Right atrium auricular region (tissue), 2 donors: ENCODE measurements at regions not wholly inside any gene's neighbourhood (a gene's known extent, or its start where the extent isn't known, plus 50 kb on each side); places are given as distances from the start of the nearest gene placed in this dataset.

Experiments used
- DNase-seq: peaks from one replicate; pipeline ENCODE4 v3.0.0-alpha.2; 2019; ENCODE audit warnings: low spot score
- H3K27ac ChIP-seq, 2 donors: fragments of 200-600 bp; sonication (generic); 1 replicate in 1 of 2; 2 replicates in 1 of 2; pipeline ENCODE4 v1.5.1; 2016 to 2019
- H3K27me3 ChIP-seq, 2 donors: fragments of 200-600 bp; sonication (generic); one replicate each; pipeline versions ENCODE4 v1.5.1 to v1.6.0; 2017 to 2019
- H3K36me3 ChIP-seq: fragments of 200-600 bp; sonication (generic); one replicate; pipeline ENCODE4 v1.5.1; 2016
- H3K4me1 ChIP-seq, 2 donors: fragments of 200-600 bp; sonication (generic); one replicate each; pipeline versions ENCODE4 v1.5.1 to v1.6.0; 2017 to 2019
- H3K4me3 ChIP-seq, 2 donors: fragments of 200-600 bp; sonication (generic); 1 replicate in 1 of 2; 2 replicates in 1 of 2; pipeline ENCODE4 v1.5.1; 2017 to 2019; ENCODE audit warnings: mild to moderate bottlenecking in 1 of 2, moderate library complexity in 1 of 2
- H3K9me3 ChIP-seq, 2 donors: fragments of 200-600 bp; sonication (generic); one replicate each; pipeline ENCODE4 v1.5.1; 2019
- CTCF ChIP-seq, 2 donors: fragments of 200-600 bp; sonication (generic); IDR thresholded peaks; one replicate each; pipeline ENCODE4 v1.5.1; 2019; ENCODE audit warnings: antibody characterized with exemption in 2 of 2

GRCh38 chr14:35197015-35197414, 74.7 kb downstream of the PRORP start:
- H3K4me1 ChIP-seq: peaks cover 0 to 4% of the 10 kb centered on the region in 2 donors
- H3K27ac ChIP-seq: no peak overlapping the region
- no peaks in the 10 kb centered on the region for H3K36me3 ChIP-seq
- DNase-seq: no peak
- H3K9me3 ChIP-seq: no peaks in the 10 kb centered on the region
- no peak overlapping the region for H3K4me3 ChIP-seq
- no peaks in the 10 kb centered on the region for H3K27me3 ChIP-seq
- no peak for TF ChIP-seq CTCF (IDR thresholded peaks at IDR 0.05)

DNA sequence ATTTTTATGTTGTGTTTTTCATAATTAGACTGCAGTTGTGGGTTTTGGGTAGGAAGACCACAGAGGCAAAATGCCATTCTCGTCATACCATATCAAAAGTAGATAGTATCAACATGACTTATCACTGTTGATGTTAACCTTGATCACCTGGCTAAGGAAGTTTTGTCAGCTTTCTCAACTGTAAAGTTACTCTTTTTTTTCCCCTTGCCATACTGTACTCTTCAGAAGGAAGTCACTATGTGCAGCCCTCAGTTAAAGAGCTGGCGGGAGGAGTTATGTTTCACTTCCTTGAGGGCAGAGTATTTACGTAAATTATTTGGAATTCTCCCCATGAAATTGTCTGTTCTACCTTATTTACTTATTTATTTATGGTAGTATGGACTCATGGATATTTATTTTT, 78.7 kb downstream of the PRORP start:
- H3K36me3 ChIP-seq: no peaks in the 10 kb centered on the region
- H3K27ac ChIP-seq: no peak overlapping the region
- peaks cover 0 to 4% of the 10 kb centered on the region in 2 donors for H3K4me1 ChIP-seq

DNA sequence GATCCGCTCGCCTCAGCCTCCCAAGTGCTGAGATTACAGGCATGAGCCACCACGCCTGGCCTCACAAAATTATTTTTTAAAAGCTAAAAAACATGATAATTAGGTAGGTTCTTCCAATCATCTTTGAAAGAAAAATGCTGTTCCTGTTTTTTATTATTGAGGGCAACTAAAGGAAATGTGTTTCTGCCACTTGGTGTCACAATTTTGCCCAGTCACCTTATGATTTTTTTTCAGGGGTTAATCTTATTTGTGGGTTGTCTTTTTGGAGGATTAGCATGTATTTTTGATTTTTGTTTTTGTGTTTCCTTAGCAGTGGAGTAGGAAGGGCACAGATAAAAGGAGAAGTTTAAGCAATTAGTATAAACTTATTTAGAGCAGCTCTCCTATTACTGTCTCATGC, 79.8 kb downstream of the PRORP start:
- H3K27me3 ChIP-seq: no peaks in the 10 kb centered on the region
- H3K9me3 ChIP-seq: no peaks in the 10 kb centered on the region
- no peak for TF ChIP-seq CTCF (IDR thresholded peaks at IDR 0.05)
- no peaks in the 10 kb centered on the region for H3K36me3 ChIP-seq
- H3K27ac ChIP-seq: no peak overlapping the region
- no peak overlapping the region for H3K4me3 ChIP-seq
- no peak for DNase-seq
- no peaks in the 10 kb centered on the region for H3K4me1 ChIP-seq

More for the DNA sequence above, 78.7 kb downstream of the PRORP start:
- Histone ChIP-seq H3K9me3 (no peaks in the 10 kb centered on the region), H3K27me3 (no peaks in the 10 kb centered on the region), H3K4me3 (no peak overlapping the region)
- no peak for DNase-seq
- TF ChIP-seq CTCF (IDR thresholded peaks at IDR 0.05): no peak

GRCh38 chr14:35205737-35206136, 83.4 kb downstream of the PRORP start:
- H3K27ac ChIP-seq: no peak overlapping the region
- TF ChIP-seq CTCF (IDR thresholded peaks at IDR 0.05): no peak

DNA sequence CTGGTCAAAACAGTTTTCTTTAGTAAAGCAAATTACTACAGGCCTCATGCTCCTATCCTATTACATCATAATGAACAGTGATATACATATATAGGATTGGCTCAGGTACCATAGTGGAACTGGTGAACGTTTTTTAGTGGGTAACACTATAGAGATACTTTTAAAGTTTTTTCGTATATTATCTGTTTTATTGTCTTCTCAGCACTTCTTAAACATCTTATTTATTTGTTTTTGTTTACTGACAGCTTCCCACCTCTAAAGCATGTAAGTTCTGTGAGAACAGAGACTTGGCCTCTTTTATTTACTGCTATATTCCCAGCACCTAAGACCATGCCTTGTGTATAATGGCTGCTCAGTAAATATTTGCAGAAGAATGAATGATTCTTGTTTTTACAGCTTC, 81.1 kb upstream of the PSMA6 start:
- Histone ChIP-seq H3K4me3 (no peak overlapping the region), H3K27ac (no peak overlapping the region), H3K9me3 (no peaks in the 10 kb centered on the region), H3K4me1 (no peaks in the 10 kb centered on the region), H3K36me3 (no peaks in the 10 kb centered on the region), H3K27me3 (no peaks in the 10 kb centered on the region)
- no peak for DNase-seq
- TF ChIP-seq CTCF (IDR thresholded peaks at IDR 0.05): no peak

More at GRCh38 chr14:35205737-35206136, 83.4 kb downstream of the PRORP start:
- no peaks in the 10 kb centered on the region for H3K27me3 ChIP-seq
- no peaks in the 10 kb centered on the region for H3K36me3 ChIP-seq
- no peak overlapping the region for H3K4me3 ChIP-seq
- no peaks in the 10 kb centered on the region for H3K4me1 ChIP-seq
- no peak for DNase-seq
- H3K9me3 ChIP-seq: no peaks in the 10 kb centered on the region

- no peaks in the 10 kb centered on the region for H3K4me1 ChIP-seq
- H3K27me3 ChIP-seq: no peaks in the 10 kb centered on the region
- no peak for DNase-seq
- H3K4me3 ChIP-seq: no peak overlapping the region
- no peaks in the 10 kb centered on the region for H3K36me3 ChIP-seq
- no peak for TF ChIP-seq CTCF (IDR thresholded peaks at IDR 0.05)
- no peaks in the 10 kb centered on the region for H3K9me3 ChIP-seq
- H3K27ac ChIP-seq: no peak overlapping the region
These were observed 79.6 kb upstream of the PSMA6 start for GRCh38 chr14:35212471-35213142.
